Heart left ventricle (tissue), 16 donors: ENCODE measurements at regions not wholly inside any gene's neighbourhood (a gene's known extent, or its start where the extent isn't known, plus 50 kb on each side); places are given as distances from the start of the nearest gene placed in this dataset.

Source experiments
- ATAC-seq, 4 donors: fragments of 200-7000 bp; cut with Tn5 transposase; one replicate each; pipeline ENCODE4 v1.9.1; 2020 to 2022; ENCODE audit warnings: moderate library complexity in 4 of 4, mild to moderate bottlenecking in 3 of 4, moderate number of reproducible peaks in 1 of 4
- DNase-seq, 5 donors: peaks; one replicate each; pipeline ENCODE4 v3.0.0-alpha.2; 2020
- H3K27ac ChIP-seq, 12 donors: fragments of 200-600 bp; sonication (generic) in 4 of 12; one replicate each; pipeline versions ENCODE4 v1.5.0 to v1.8.0; 2016 to 2022; ENCODE audit warnings: mild to moderate bottlenecking in 2 of 12
- H3K27me3 ChIP-seq, 9 donors: fragments of 200-600 bp; sonication (generic) in 2 of 9; one replicate each; pipeline versions ENCODE4 v1.5.1 to v1.8.0; 2016 to 2022; ENCODE audit warnings: mild to moderate bottlenecking in 3 of 9
- H3K36me3 ChIP-seq, 9 donors: fragments of 200-600 bp; sonication (generic) in 2 of 9; one replicate each; pipeline versions ENCODE4 v1.5.0 to v1.8.0; 2018 to 2022; ENCODE audit warnings: mild to moderate bottlenecking in 2 of 9
- H3K4me1 ChIP-seq, 12 donors: fragments of 200-600 bp; sonication (generic) in 4 of 12; one replicate each; pipeline versions ENCODE4 v1.5.0 to v1.8.0; 2016 to 2022; ENCODE audit warnings: mild to moderate bottlenecking in 3 of 12
- H3K4me3 ChIP-seq, 12 donors: fragments of 200-600 bp; sonication (generic) in 4 of 12; one replicate each; pipeline versions ENCODE4 v1.5.0 to v1.8.0; 2017 to 2022; ENCODE audit warnings: mild to moderate bottlenecking in 9 of 12, moderate library complexity in 4 of 12
- H3K9me3 ChIP-seq, 12 donors: fragments of 200-600 bp; sonication (generic) in 4 of 12; one replicate each; pipeline versions ENCODE4 v1.5.0 to v1.8.0; 2016 to 2022; ENCODE audit warnings: mild to moderate bottlenecking in 1 of 12
- POLR2A ChIP-seq, 2 donors: fragments of 450-650 bp; IDR thresholded peaks; one replicate each; pipeline ENCODE4 v1.6.1; 2017; ENCODE audit warnings: antibody characterized with exemption in 2 of 2, mild to moderate bottlenecking in 2 of 2, moderate library complexity in 2 of 2
- WGBS, 4 donors: extraction: QIAGEN DNeasy Blood & Tissue Kit in 2 of 4; methylation state at CpG; one replicate each; pipeline versions ENCODE4 v1.1.5 to v1.1.7; 2013 to 2018; 5-methylcytosine and 5-hydroxymethylcytosine counted together
- intact Hi-C, 10 donors: fragments of 100-400 bp; cut with DNase I; formaldehyde crosslinking; loops; one replicate each; pipeline versions ENCODE4 v1.11.1 to v1.14.2; 2022
- TF ChIP-seq, protein P1 (sequence below), 12 donors: fragments of 200-600 bp; sonication (generic) in 4 of 12; IDR thresholded peaks; one replicate each; pipeline versions ENCODE4 v1.5.0 to v1.8.0; 2018 to 2022; ENCODE audit warnings: antibody characterized with exemption in 12 of 12, mild to moderate bottlenecking in 5 of 12
- donor health status: ischemic (EF 13 %, LVEDD 7.1; RV severe dilation, severe dysfunction).
- donor health status: healthy with polysubstance abuse.
- donor health status: DM: no; HTN: yes; CAD: no.
- donor health status: DM: no; HTN: no; CAD: no.
- donor health status: ischemic (EF 25% LVEDD 6.9; RV normal size, moderate dysfunction).
- donor health status: ischemic (EF 25% LVEDD 5.7; RV mildly dilated, moderate dysfunction).
- donor health status: healthy.
- donor health status: DM: yes; HTN: yes; CAD: no.
- donor health status: ischemic (EF 35%, LVEDD 5.7; RV mildly dilated, moderate dysfunction).
- donor health status: nonischemic (EF 11% LVEDD 7.7; RV severe dilation, severe dysfunction).
- donor health status: DM: yes; HTN: yes; CAD: no.
- donor health status: PGD.
- donor health status: ischemic (EF 29% LVEDD 5.4; RV normal size, mild dysfunction).
- donor health status: nonischemic (EF 23%, LVEDD 6.1; RV moderate dilation, normal function).

DNA sequence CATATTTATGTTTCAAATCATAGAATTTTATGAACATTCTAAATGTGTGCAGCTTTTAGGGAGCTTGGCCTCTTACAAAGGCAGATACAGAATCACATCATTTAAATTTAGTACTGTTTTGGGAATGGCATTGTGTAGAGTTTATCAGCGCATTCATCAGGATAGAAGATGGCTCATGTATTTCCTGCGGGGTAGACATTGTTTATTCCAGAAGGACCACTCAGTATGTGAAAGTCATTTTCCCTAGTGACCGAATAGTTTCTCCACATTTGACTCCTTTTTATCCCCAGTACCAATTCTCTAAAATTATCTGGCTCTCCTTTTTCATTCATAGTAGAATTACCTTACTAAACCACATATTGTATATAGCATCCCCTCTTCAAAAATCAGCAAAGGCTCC, 981.9 kb upstream of the ADGRL4 start:
- H3K27me3 ChIP-seq: no peaks in the 10 kb centered on the region
- ATAC-seq: no peak
- no peak for DNase-seq
- no peaks in the 10 kb centered on the region for H3K36me3 ChIP-seq
- TF ChIP-seq, protein P1, sequence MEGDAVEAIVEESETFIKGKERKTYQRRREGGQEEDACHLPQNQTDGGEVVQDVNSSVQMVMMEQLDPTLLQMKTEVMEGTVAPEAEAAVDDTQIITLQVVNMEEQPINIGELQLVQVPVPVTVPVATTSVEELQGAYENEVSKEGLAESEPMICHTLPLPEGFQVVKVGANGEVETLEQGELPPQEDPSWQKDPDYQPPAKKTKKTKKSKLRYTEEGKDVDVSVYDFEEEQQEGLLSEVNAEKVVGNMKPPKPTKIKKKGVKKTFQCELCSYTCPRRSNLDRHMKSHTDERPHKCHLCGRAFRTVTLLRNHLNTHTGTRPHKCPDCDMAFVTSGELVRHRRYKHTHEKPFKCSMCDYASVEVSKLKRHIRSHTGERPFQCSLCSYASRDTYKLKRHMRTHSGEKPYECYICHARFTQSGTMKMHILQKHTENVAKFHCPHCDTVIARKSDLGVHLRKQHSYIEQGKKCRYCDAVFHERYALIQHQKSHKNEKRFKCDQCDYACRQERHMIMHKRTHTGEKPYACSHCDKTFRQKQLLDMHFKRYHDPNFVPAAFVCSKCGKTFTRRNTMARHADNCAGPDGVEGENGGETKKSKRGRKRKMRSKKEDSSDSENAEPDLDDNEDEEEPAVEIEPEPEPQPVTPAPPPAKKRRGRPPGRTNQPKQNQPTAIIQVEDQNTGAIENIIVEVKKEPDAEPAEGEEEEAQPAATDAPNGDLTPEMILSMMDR (IDR thresholded peaks at IDR 0.05): no peak
- TF ChIP-seq POLR2A (IDR thresholded peaks at IDR 0.05): no peak
- no peaks in the 10 kb centered on the region for H3K4me1 ChIP-seq
- WGBS, 4 donors: 70 to 90% (median 75%) methylated on average over 3 of the region's 3 CpGs
- H3K4me3 ChIP-seq: no peak overlapping the region
- no peak overlapping the region for H3K27ac ChIP-seq
- intact Hi-C loops: no loop called here
- H3K9me3 ChIP-seq: no peaks in the 10 kb centered on the region

DNA sequence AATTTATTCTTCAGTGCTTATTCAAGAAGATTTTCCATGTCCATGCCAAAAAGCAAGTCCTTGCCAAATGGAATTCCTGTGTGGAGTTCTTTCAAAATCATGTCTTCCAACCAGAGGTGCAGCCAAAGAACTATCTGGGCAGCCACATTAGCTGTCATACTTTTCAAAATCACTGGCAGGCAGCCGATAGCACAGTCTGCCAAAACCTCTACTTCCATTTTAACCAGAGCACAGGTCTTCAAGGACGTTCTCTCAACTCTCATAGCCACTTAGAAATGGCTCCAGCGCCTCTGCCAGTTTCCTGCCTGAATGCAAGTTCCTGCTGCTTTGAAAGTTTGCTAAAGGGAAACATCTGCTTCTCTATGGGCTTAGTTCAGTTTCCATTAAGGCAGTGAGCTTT, 975.7 kb upstream of the ADGRL4 start:
- H3K27ac ChIP-seq: peak overlapping the region; percentile 7 to 84 (median 66)
- no peak overlapping the region for H3K4me3 ChIP-seq
- peak; percentile 74 to 87 (median 82) for DNase-seq
- ATAC-seq: peak; percentile 97 to 98 (median 98)
- intact Hi-C loops: no loop called here
- no peaks in the 10 kb centered on the region for H3K27me3 ChIP-seq
- H3K9me3 ChIP-seq: no peaks in the 10 kb centered on the region
- WGBS, 4 donors: 0 to 10% (median 1%) methylated on average over 3 of the region's 3 CpGs
- H3K4me1 ChIP-seq: peaks cover 0 to 17% (median 0%) of the 10 kb centered on the region in 12 donors
- no peaks in the 10 kb centered on the region for H3K36me3 ChIP-seq
- TF ChIP-seq POLR2A (IDR thresholded peaks at IDR 0.05): no peak
- TF ChIP-seq, protein P1 (IDR thresholded peaks at IDR 0.05): no peak

DNA sequence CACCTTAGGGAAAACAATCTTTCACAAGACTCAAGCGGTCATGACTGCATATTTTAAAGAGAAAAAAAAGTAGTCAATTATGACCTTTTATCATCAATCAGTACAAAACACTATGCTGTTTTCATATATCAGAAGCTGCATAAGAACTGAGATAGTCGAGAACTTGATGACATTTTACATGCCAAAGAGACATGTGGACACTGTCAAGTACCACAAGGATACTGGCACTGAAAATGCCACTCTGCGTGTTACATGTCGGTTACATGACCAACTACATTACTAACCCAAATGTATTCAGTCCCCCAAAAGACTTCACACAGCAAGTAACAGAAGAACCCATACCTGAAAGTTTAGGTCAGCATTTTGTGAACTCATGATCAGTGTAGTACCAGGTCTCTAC, 975.0 kb upstream of the ADGRL4 start:
- Histone ChIP-seq H3K27me3 (no peaks in the 10 kb centered on the region), H3K4me1 (peaks cover 0 to 17% (median 0%) of the 10 kb centered on the region in 12 donors), H3K9me3 (no peaks in the 10 kb centered on the region), H3K27ac (peak overlapping the region in 10 of 12 donors; percentile 41 to 84 (median 71)), H3K4me3 (no peak overlapping the region), H3K36me3 (no peaks in the 10 kb centered on the region)
- DNase-seq (peak in 2 of 5 donors; percentile 16 to 19), ATAC-seq (peak; percentile 48 to 65 (median 64))
- TF ChIP-seq, protein P1 (IDR thresholded peaks at IDR 0.05): no peak
- no peak for TF ChIP-seq POLR2A (IDR thresholded peaks at IDR 0.05)
- intact Hi-C loops: no loop called here
- WGBS, 4 donors: 39 to 63% (median 48%) methylated on average over 4 of the region's 4 CpGs

DNA sequence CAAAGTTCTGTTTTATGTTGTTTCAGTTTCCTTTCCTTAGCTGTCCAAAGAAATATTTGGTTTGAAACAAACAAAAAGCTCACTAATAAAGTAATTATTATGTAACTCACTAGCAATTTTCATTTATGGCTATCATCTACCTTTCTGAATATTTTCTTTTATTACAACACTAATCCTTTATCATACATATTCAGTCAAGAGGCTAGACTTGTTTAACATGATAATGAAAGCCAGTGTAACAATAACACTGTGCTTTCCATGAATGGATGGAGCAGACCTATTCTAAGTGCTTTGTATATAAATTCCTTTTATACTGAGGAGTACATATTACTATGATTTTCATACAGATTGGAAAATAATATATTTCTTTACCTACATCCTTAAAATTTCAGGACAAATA, 972.8 kb upstream of the ADGRL4 start:
- H3K27me3 ChIP-seq: no peaks in the 10 kb centered on the region
- TF ChIP-seq, protein P1 (IDR thresholded peaks at IDR 0.05): no peak
- TF ChIP-seq POLR2A (IDR thresholded peaks at IDR 0.05): no peak
- ATAC-seq (no peak), DNase-seq (no peak)
- no peaks in the 10 kb centered on the region for H3K9me3 ChIP-seq
- H3K4me1 ChIP-seq: peaks cover 0 to 17% (median 0%) of the 10 kb centered on the region in 12 donors
- H3K4me3 ChIP-seq: no peak overlapping the region
- H3K36me3 ChIP-seq: no peaks in the 10 kb centered on the region
- no peak overlapping the region for H3K27ac ChIP-seq
- intact Hi-C loops: no loop called here
